Stimulated activated naive CD8-positive, alpha-beta T cell treated with anti-CD3 and anti-CD28 coated beads, Interleukin-15, amount 100 ng/mL, for 72 hours (primary cell): ENCODE measurements at regions not wholly inside any gene's neighbourhood (a gene's known extent, or its start where the extent isn't known, plus 50 kb on each side); places are given as distances from the start of the nearest gene placed in this dataset.

ENCODE experiments used
- ATAC-seq: fragments of 150-1000 bp; cut with Tn5 transposase; 2 replicates; pipeline ENCODE4 v1.10.0; 2021; ENCODE audit warnings: mild to moderate bottlenecking, moderate library complexity
- DNase-seq, 2 donors: peaks; one replicate each; pipeline ENCODE4 v3.0.0; 2021 to 2022
- H3K27ac Mint-ChIP-seq, 2 donors: one replicate each; pipeline ENCODE4 v1.8.0; 2022; ENCODE audit warnings: mild to moderate bottlenecking in 2 of 2, mixed read lengths in 2 of 2, moderate library complexity in 2 of 2
- H3K27me3 Mint-ChIP-seq: one replicate; pipeline ENCODE4 v1.8.0; 2022; ENCODE audit warnings: mixed read lengths
- H3K4me1 Mint-ChIP-seq: one replicate; pipeline ENCODE4 v1.8.0; 2022; ENCODE audit warnings: mild to moderate bottlenecking, mixed read lengths
- H3K4me3 Mint-ChIP-seq, 2 donors: one replicate each; pipeline ENCODE4 v1.8.0; 2022; ENCODE audit warnings: mild to moderate bottlenecking in 2 of 2, mixed read lengths in 2 of 2, moderate library complexity in 1 of 2
- H3K9me3 Mint-ChIP-seq, 2 donors: one replicate each; pipeline ENCODE4 v1.8.0; 2022; ENCODE audit warnings: mixed read lengths in 2 of 2

GRCh38 chr11:104465321-104465720 is 301.4 kb upstream of the PDGFD start:
- H3K4me3 Mint-ChIP-seq, result no peak overlapping the region

GRCh38 chr11:104464691-104465090 is 300.7 kb upstream of the PDGFD start:
- no peak for ATAC-seq
- Mint-ChIP-seq H3K9me3 (no peaks in the 10 kb centered on the region), H3K4me1 (no peaks in the 10 kb centered on the region), H3K4me3 (no peak overlapping the region), H3K27ac (no peak overlapping the region), H3K27me3 (no peaks in the 10 kb centered on the region)
- DNase-seq, result no peak

More at GRCh38 chr11:104465321-104465720, 301.4 kb upstream of the PDGFD start:
- Mint-ChIP-seq H3K4me1 (no peaks in the 10 kb centered on the region), H3K9me3 (no peaks in the 10 kb centered on the region), H3K27me3 (no peaks in the 10 kb centered on the region), H3K27ac (no peak overlapping the region)
- ATAC-seq (no peak), DNase-seq (no peak)

GRCh38 chr11:104462341-104462740 is 298.4 kb upstream of the PDGFD start:
- Mint-ChIP-seq H3K4me1 (no peaks in the 10 kb centered on the region), H3K27ac (no peak overlapping the region), H3K4me3 (no peak overlapping the region), H3K9me3 (no peaks in the 10 kb centered on the region), H3K27me3 (no peaks in the 10 kb centered on the region)
- ATAC-seq, result no peak
- DNase-seq, result no peak

- no peaks in the 10 kb centered on the region for H3K27me3 Mint-ChIP-seq
- no peaks in the 10 kb centered on the region for H3K4me1 Mint-ChIP-seq
- no peak for DNase-seq
- H3K9me3 Mint-ChIP-seq, result peaks cover 0 to 5% of the 10 kb centered on the region in 2 donors
- no peak overlapping the region for H3K27ac Mint-ChIP-seq
- no peak overlapping the region for H3K4me3 Mint-ChIP-seq
- no peak for ATAC-seq
Measured at GRCh38 chr11:104451197-104451893, 287.4 kb upstream of the PDGFD start.

GRCh38 chr11:104443387-104443786 is 279.4 kb upstream of the PDGFD start:
- no peak for DNase-seq

GRCh38 chr11:104442321-104442720 is 278.4 kb upstream of the PDGFD start:
- no peak for DNase-seq

More at GRCh38 chr11:104443387-104443786, 279.4 kb upstream of the PDGFD start:
- ATAC-seq, result no peak
- H3K9me3 Mint-ChIP-seq, result peaks cover 0 to 7% of the 10 kb centered on the region in 2 donors
- H3K27ac Mint-ChIP-seq, result no peak overlapping the region
- H3K27me3 Mint-ChIP-seq, result no peaks in the 10 kb centered on the region
- no peak overlapping the region for H3K4me3 Mint-ChIP-seq
- no peaks in the 10 kb centered on the region for H3K4me1 Mint-ChIP-seq

GRCh38 chr11:104435494-104435893 is 271.5 kb upstream of the PDGFD start:
- H3K9me3 Mint-ChIP-seq, result peaks cover 0 to 7% of the 10 kb centered on the region in 2 donors
- H3K4me1 Mint-ChIP-seq, result no peaks in the 10 kb centered on the region
- DNase-seq, result no peak
- no peak overlapping the region for H3K4me3 Mint-ChIP-seq
- peaks cover 13% of the 10 kb centered on the region for H3K27me3 Mint-ChIP-seq
- no peak overlapping the region for H3K27ac Mint-ChIP-seq
- no peak for ATAC-seq

More at GRCh38 chr11:104442321-104442720, 278.4 kb upstream of the PDGFD start:
- H3K4me1 Mint-ChIP-seq, result no peaks in the 10 kb centered on the region
- H3K27me3 Mint-ChIP-seq, result no peaks in the 10 kb centered on the region
- H3K27ac Mint-ChIP-seq, result no peak overlapping the region
- ATAC-seq, result no peak
- H3K9me3 Mint-ChIP-seq, result peaks cover 0 to 7% of the 10 kb centered on the region in 2 donors
- no peak overlapping the region for H3K4me3 Mint-ChIP-seq

GRCh38 chr11:104433751-104434150 is 269.8 kb upstream of the PDGFD start:
- no peak overlapping the region for H3K4me3 Mint-ChIP-seq
- no peaks in the 10 kb centered on the region for H3K4me1 Mint-ChIP-seq
- ATAC-seq, result no peak
- no peak overlapping the region for H3K27ac Mint-ChIP-seq
- H3K9me3 Mint-ChIP-seq, result peaks cover 0 to 4% of the 10 kb centered on the region in 2 donors
- DNase-seq, result no peak
- peaks cover 13% of the 10 kb centered on the region for H3K27me3 Mint-ChIP-seq

GRCh38 chr11:104432981-104433380 is 269.0 kb upstream of the PDGFD start:
- DNase-seq (no peak), ATAC-seq (no peak)
- no peak overlapping the region for H3K4me3 Mint-ChIP-seq
- H3K27me3 Mint-ChIP-seq, result peaks cover 13% of the 10 kb centered on the region
- no peak overlapping the region for H3K27ac Mint-ChIP-seq
- no peaks in the 10 kb centered on the region for H3K4me1 Mint-ChIP-seq
- H3K9me3 Mint-ChIP-seq, result no peaks in the 10 kb centered on the region

- DNase-seq (no peak), ATAC-seq (no peak)
- Mint-ChIP-seq H3K4me3 (no peak overlapping the region), H3K27ac (no peak overlapping the region), H3K27me3 (peaks cover 13% of the 10 kb centered on the region), H3K9me3 (no peaks in the 10 kb centered on the region), H3K4me1 (no peaks in the 10 kb centered on the region)
Measured at GRCh38 chr11:104432526-104432925, 268.6 kb upstream of the PDGFD start.

- no peak for DNase-seq
- Mint-ChIP-seq H3K4me3 (no peak overlapping the region), H3K27me3 (no peaks in the 10 kb centered on the region), H3K9me3 (no peaks in the 10 kb centered on the region), H3K4me1 (no peaks in the 10 kb centered on the region), H3K27ac (no peak overlapping the region)
- peak; percentile 33 for ATAC-seq
Measured at GRCh38 chr11:104422324-104422944, 258.5 kb upstream of the PDGFD start.

- DNase-seq (no peak), ATAC-seq (no peak)
- Mint-ChIP-seq H3K27ac (no peak overlapping the region), H3K4me1 (no peaks in the 10 kb centered on the region), H3K9me3 (no peaks in the 10 kb centered on the region), H3K27me3 (no peaks in the 10 kb centered on the region), H3K4me3 (no peak overlapping the region)
Measured at GRCh38 chr11:104410336-104410735, 246.4 kb upstream of the PDGFD start.

- H3K27me3 Mint-ChIP-seq, result no peaks in the 10 kb centered on the region
- H3K4me1 Mint-ChIP-seq, result no peaks in the 10 kb centered on the region
- H3K4me3 Mint-ChIP-seq, result no peak overlapping the region
- ATAC-seq, result no peak
- no peak overlapping the region for H3K27ac Mint-ChIP-seq
- no peaks in the 10 kb centered on the region for H3K9me3 Mint-ChIP-seq
- DNase-seq, result no peak
Measured at GRCh38 chr11:104408630-104409029, 244.7 kb upstream of the PDGFD start.

GRCh38 chr11:104405277-104405676 is 241.3 kb upstream of the PDGFD start:
- Mint-ChIP-seq H3K27me3 (no peaks in the 10 kb centered on the region), H3K4me1 (peaks cover 7% of the 10 kb centered on the region), H3K27ac (no peak overlapping the region), H3K4me3 (no peak overlapping the region), H3K9me3 (no peaks in the 10 kb centered on the region)
- no peak for DNase-seq
- ATAC-seq, result no peak

- Mint-ChIP-seq H3K27me3 (no peaks in the 10 kb centered on the region), H3K9me3 (no peaks in the 10 kb centered on the region), H3K4me1 (peaks cover 7% of the 10 kb centered on the region), H3K27ac (no peak overlapping the region), H3K4me3 (no peak overlapping the region)
- ATAC-seq, result no peak
- no peak for DNase-seq
Measured at GRCh38 chr11:104404231-104405175, 240.6 kb upstream of the PDGFD start.
